Caco-2 (cell line): ENCODE measurements at regions not wholly inside any gene's neighbourhood (a gene's known extent, or its start where the extent isn't known, plus 50 kb on each side); places are given as distances from the start of the nearest gene placed in this dataset.

Experiments used
- BruUV-seq: library from RNA; stranded (reverse); fragments of 400-500 nt; replicated peaks from 2 replicates; lab custom pipeline; 2021; lab: Mats Ljungman, UMichigan
- CTCF ChIA-PET: fragments of 300-600 bp; sonication (Branson Sonifier 250); formaldehyde crosslinking; loops from one replicate; lab custom pipeline; 2022; ENCODE audit warnings: antibody characterized with exemption; lab: Charles Lee
- POLR2A ChIA-PET: fragments of 300-600 bp; sonication (Branson Sonifier 250); formaldehyde crosslinking; loops from one replicate; lab custom pipeline; 2022; ENCODE audit warnings: antibody characterized with exemption; lab: Charles Lee
- DNase-seq, 2 experiments: peaks; one replicate each; pipeline versions ENCODE4 v3.0.0 to v3.0.0-alpha.2; 2020 to 2022
- H3K27me3 ChIP-seq: replicated peaks from 2 replicates; pipeline ENCODE4 v1.6.0; 2011; ENCODE audit warnings: low read length; ENCODE audit not compliant: control insufficient read depth, insufficient read depth
- H3K36me3 ChIP-seq: 2 replicates; pipeline ENCODE4 v1.5.1; 2011; ENCODE audit warnings: low read length; ENCODE audit not compliant: control insufficient read depth, insufficient read depth
- H3K4me1 ChIP-seq: fragments of 250-450 bp; sonication (Bioruptor Pico); 2 replicates; pipeline ENCODE4 v1.5.1; 2020; ENCODE audit warnings: mild to moderate bottlenecking
- H3K4me3 ChIP-seq: 2 replicates; pipeline ENCODE4 v1.5.1; 2011; ENCODE audit warnings: low read depth, mild to moderate bottlenecking, control low read depth, low read length
- H3K9me3 ChIP-seq: fragments of 250-450 bp; sonication (Bioruptor Pico); 2 replicates; pipeline ENCODE4 v1.5.1; 2020; ENCODE audit warnings: mild to moderate bottlenecking, moderate library complexity
- H3K27ac Mint-ChIP-seq: one replicate; pipeline ENCODE4 v1.8.0; 2022; ENCODE audit warnings: mixed read lengths; ENCODE audit not compliant: unreplicated experiment
- H3K27me3 Mint-ChIP-seq: one replicate; pipeline ENCODE4 v1.8.0; 2022; ENCODE audit warnings: mixed read lengths; ENCODE audit not compliant: insufficient read depth, unreplicated experiment
- H3K36me3 Mint-ChIP-seq: one replicate; pipeline ENCODE4 v1.8.0; 2022; ENCODE audit warnings: mild to moderate bottlenecking, mixed read lengths; ENCODE audit not compliant: insufficient read depth, unreplicated experiment
- H3K4me1 Mint-ChIP-seq: one replicate; pipeline ENCODE4 v1.8.0; 2022; ENCODE audit warnings: low read depth, mixed read lengths; ENCODE audit not compliant: unreplicated experiment
- H3K4me3 Mint-ChIP-seq: one replicate; pipeline ENCODE4 v1.8.0; 2022; ENCODE audit warnings: mild to moderate bottlenecking, moderate library complexity, mixed read lengths; ENCODE audit not compliant: unreplicated experiment
- H3K9me3 Mint-ChIP-seq: one replicate; pipeline ENCODE4 v1.8.0; 2022; ENCODE audit warnings: mixed read lengths; ENCODE audit not compliant: unreplicated experiment
- CTCF ChIP-seq, 2 experiments: fragments of 200-600 bp in 1 of 2; IDR thresholded peaks; 1 replicate in 1 of 2; 2 replicates in 1 of 2; pipeline versions ENCODE4 v1.5.1 to v1.8.0; 2011 to 2022; ENCODE audit warnings: antibody characterized with exemption in 1 of 2, control low read depth in 1 of 2, inconsistent platforms in 1 of 2, low read depth in 1 of 2, low read length in 1 of 2, mild to moderate bottlenecking in 1 of 2, moderate library complexity in 1 of 2; ENCODE audit not compliant: insufficient read depth in 1 of 2, severe bottlenecking in 1 of 2, unreplicated experiment in 1 of 2
- intact Hi-C: fragments of 100-400 bp; cut with micrococcal nuclease; formaldehyde crosslinking; loops from one replicate; pipeline ENCODE4 v1.10.0; 2022; ENCODE audit not compliant: unreplicated experiment

- peaks cover 14% of the 10 kb centered on the region for H3K4me1 Mint-ChIP-seq
- Histone ChIP-seq H3K9me3 (no peaks in the 10 kb centered on the region), H3K27me3 (no peaks in the 10 kb centered on the region), H3K4me3 (no peak overlapping the region), H3K4me1 (peaks cover 22% of the 10 kb centered on the region), H3K36me3 (no peaks in the 10 kb centered on the region)
- H3K9me3 Mint-ChIP-seq, result no peaks in the 10 kb centered on the region
- no peaks in the 10 kb centered on the region for H3K27me3 Mint-ChIP-seq
- no peak for TF ChIP-seq CTCF (IDR thresholded peaks at IDR 0.05; ENCODE audit: insufficient read depth in 1 of 2, low read depth in 1 of 2, low read length in 1 of 2, severe bottlenecking in 1 of 2, unreplicated experiment in 1 of 2)
- ChIA-PET POLR2A (no interaction called here), CTCF (no interaction called here)
- H3K4me3 Mint-ChIP-seq, result no peak overlapping the region
- no TSS peak for BruUV-seq
- H3K36me3 Mint-ChIP-seq, result no peaks in the 10 kb centered on the region
- no peak for DNase-seq
- no peak overlapping the region for H3K27ac Mint-ChIP-seq
- intact Hi-C loops, result loop anchor here (10.0 kb wide), 1 partner anchor 390 kb away; the partner anchor contains the start of gene FGF9
These were observed 394.2 kb downstream of the FGF9 start for GRCh38 chr13:22064854-22065620.

GRCh38 chr13:22073718-22074117 is 402.8 kb downstream of the FGF9 start:
- no peak for DNase-seq
- POLR2A ChIA-PET, result no interaction called here
- no peak overlapping the region for H3K4me3 Mint-ChIP-seq
- no peaks in the 10 kb centered on the region for H3K9me3 ChIP-seq
- intact Hi-C loops, result no loop called here
- H3K4me1 Mint-ChIP-seq, result peaks cover 9% of the 10 kb centered on the region
- H3K27me3 Mint-ChIP-seq, result no peaks in the 10 kb centered on the region
- no peaks in the 10 kb centered on the region for H3K36me3 Mint-ChIP-seq
- H3K9me3 Mint-ChIP-seq, result no peaks in the 10 kb centered on the region
- no peak overlapping the region for H3K27ac Mint-ChIP-seq
- no TSS peak for BruUV-seq
- no peaks in the 10 kb centered on the region for H3K36me3 ChIP-seq
- CTCF ChIA-PET, result no interaction called here
- no peaks in the 10 kb centered on the region for H3K4me1 ChIP-seq
- TF ChIP-seq CTCF (IDR thresholded peaks at IDR 0.05; ENCODE audit: insufficient read depth in 1 of 2, low read depth in 1 of 2, low read length in 1 of 2, severe bottlenecking in 1 of 2, unreplicated experiment in 1 of 2), result no peak
- H3K27me3 ChIP-seq, result no peaks in the 10 kb centered on the region
- no peak overlapping the region for H3K4me3 ChIP-seq

- BruUV-seq, result no TSS peak
- no peaks in the 10 kb centered on the region for H3K4me1 ChIP-seq
- Mint-ChIP-seq H3K36me3 (no peaks in the 10 kb centered on the region), H3K9me3 (no peaks in the 10 kb centered on the region), H3K4me3 (no peak overlapping the region), H3K27me3 (no peaks in the 10 kb centered on the region), H3K27ac (no peak overlapping the region), H3K4me1 (peaks cover 9% of the 10 kb centered on the region)
- no peak overlapping the region for H3K4me3 ChIP-seq
- TF ChIP-seq CTCF (IDR thresholded peaks at IDR 0.05; ENCODE audit: insufficient read depth in 1 of 2, low read depth in 1 of 2, low read length in 1 of 2, severe bottlenecking in 1 of 2, unreplicated experiment in 1 of 2), result no peak
- H3K36me3 ChIP-seq, result no peaks in the 10 kb centered on the region
- H3K9me3 ChIP-seq, result no peaks in the 10 kb centered on the region
- H3K27me3 ChIP-seq, result no peaks in the 10 kb centered on the region
- POLR2A ChIA-PET, result no interaction called here
- CTCF ChIA-PET, result no interaction called here
- no peak for DNase-seq
- intact Hi-C loops, result no loop called here
These were observed 403.5 kb downstream of the FGF9 start for GRCh38 chr13:22074403-22074802.
